OCI-LY7 (cell line): ENCODE measurements at regions not wholly inside any gene's neighbourhood (a gene's known extent, or its start where the extent isn't known, plus 50 kb on each side); places are given as distances from the start of the nearest gene placed in this dataset.

ENCODE experiments used
- BruUV-seq: library from RNA; stranded (reverse); fragments of 400-500 nt; replicated peaks from 2 replicates; lab custom pipeline; 2021; lab: Mats Ljungman, UMichigan
- CTCF ChIA-PET: fragments of 300-600 bp; sonication (Branson Sonifier 250); formaldehyde crosslinking; loops from one replicate; lab custom pipeline; 2022; ENCODE audit warnings: antibody characterized with exemption; ENCODE audit not compliant: unreplicated experiment; lab: Charles Lee
- POLR2A ChIA-PET: fragments of 300-600 bp; sonication (Branson Sonifier 250); formaldehyde crosslinking; loops from one replicate; lab custom pipeline; 2022; ENCODE audit warnings: antibody characterized with exemption; lab: Charles Lee
- DNase-seq: peaks from one replicate; pipeline ENCODE4 v3.0.0-alpha.2; 2015; ENCODE audit warnings: low spot score
- H2AFZ ChIP-seq: fragments of 200-600 bp; sonication (generic), shearing (Covaris generic); 2 replicates; pipeline ENCODE4 v1.6.1; 2014; ENCODE audit warnings: mild to moderate bottlenecking, antibody characterized with exemption, low read length, moderate library complexity
- H3K27ac ChIP-seq: fragments of 200-600 bp; sonication (generic); 2 replicates; pipeline ENCODE4 v1.5.1; 2014; ENCODE audit warnings: mixed run types, low read depth, mild to moderate bottlenecking, moderate library complexity, low read length, inconsistent platforms; ENCODE audit not compliant: poor library complexity, severe bottlenecking
- H3K36me3 ChIP-seq: fragments of 200-600 bp; sonication (generic); 2 replicates; pipeline ENCODE4 v1.6.1; 2014; ENCODE audit warnings: mild to moderate bottlenecking, antibody characterized with exemption, low read length, moderate library complexity, mixed read lengths; ENCODE audit not compliant: insufficient read depth
- H3K4me1 ChIP-seq: fragments of 200-600 bp; sonication (generic); 2 replicates; pipeline ENCODE4 v1.5.1; 2014; ENCODE audit warnings: mild to moderate bottlenecking, low read length; ENCODE audit not compliant: insufficient read depth, poor library complexity, severe bottlenecking
- H3K4me2 ChIP-seq: fragments of 200-600 bp; sonication (generic); 2 replicates; pipeline ENCODE4 v1.6.1; 2014; ENCODE audit warnings: mild to moderate bottlenecking, low read length
- H3K4me3 ChIP-seq: fragments of 200-600 bp; sonication (generic); 2 replicates; pipeline ENCODE4 v1.5.1; 2014; ENCODE audit warnings: mild to moderate bottlenecking, low read depth, low read length; ENCODE audit not compliant: poor library complexity, severe bottlenecking
- H3K79me2 ChIP-seq: fragments of 200-600 bp; sonication (generic); 2 replicates; pipeline ENCODE4 v1.6.1; 2016; ENCODE audit warnings: low read depth, mild to moderate bottlenecking, low read length, moderate library complexity, mixed read lengths; ENCODE audit not compliant: insufficient read depth
- H3K9me2 ChIP-seq: fragments of 200-600 bp; sonication (generic); 2 replicates; pipeline ENCODE4 v1.6.1; 2016; ENCODE audit warnings: mild to moderate bottlenecking, low read length, mixed read lengths; ENCODE audit not compliant: insufficient read depth
- H3K9me3 ChIP-seq: fragments of 200-600 bp; sonication (generic); 2 replicates; pipeline ENCODE4 v1.6.1; 2014; ENCODE audit warnings: mild to moderate bottlenecking, mixed run types, low read length, mixed read lengths
- H4K20me1 ChIP-seq: fragments of 200-600 bp; sonication (generic); 2 replicates; pipeline ENCODE4 v1.6.1; 2014; ENCODE audit warnings: mild to moderate bottlenecking, antibody characterized with exemption, low read length, moderate library complexity, mixed read lengths; ENCODE audit not compliant: insufficient read depth
- EZH2phosphoT487 ChIP-seq: fragments of 200-600 bp; sonication (generic); IDR thresholded peaks from 2 replicates; pipeline ENCODE4 v1.6.1; 2018; ENCODE audit warnings: low read depth, borderline replicate concordance, mild to moderate bottlenecking, mixed run types, antibody characterized with exemption, low read length, moderate library complexity, mixed read lengths
- intact Hi-C: fragments of 100-400 bp; cut with micrococcal nuclease; formaldehyde crosslinking; loops from one replicate; pipeline ENCODE4 v1.10.0; 2022; ENCODE audit not compliant: unreplicated experiment
- TF ChIP-seq, protein P1 (sequence below): fragments of 200-600 bp; sonication (generic); conservative IDR thresholded peaks from 2 replicates; pipeline ENCODE4 v1.5.1; 2014; ENCODE audit warnings: mild to moderate bottlenecking, antibody characterized with exemption, low read length, moderate library complexity, mixed read lengths

DNA sequence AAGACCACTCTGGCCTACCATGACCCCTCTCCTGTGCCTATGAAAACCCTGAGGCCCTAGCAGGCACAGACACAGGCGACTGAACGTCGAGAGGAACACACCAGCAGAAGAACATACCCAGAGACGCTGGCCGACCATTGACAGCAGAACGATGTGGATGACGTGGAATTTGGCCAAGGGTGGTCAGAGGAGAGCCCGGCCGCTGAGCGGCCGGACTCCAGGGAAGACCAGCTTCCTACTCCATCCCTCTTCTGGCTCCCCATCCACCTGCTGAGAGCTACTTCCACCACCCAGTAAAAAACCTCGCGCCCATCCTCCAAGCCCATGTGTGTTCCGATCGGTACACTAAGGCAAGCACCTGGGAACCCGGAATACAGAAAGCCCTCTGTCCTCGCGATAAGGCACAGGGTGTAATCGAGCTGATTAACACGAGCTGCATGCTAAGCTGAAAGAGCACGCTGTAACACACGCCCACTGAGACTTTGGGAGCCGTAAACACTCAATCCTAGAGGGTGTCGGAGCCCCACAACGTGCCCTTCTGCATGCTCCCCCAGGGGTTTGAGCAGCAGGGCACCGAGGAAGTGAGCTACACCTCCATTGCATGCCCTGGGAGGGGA is 150.3 kb downstream of the CENPF start:
- H2AFZ ChIP-seq = no peak overlapping the region
- no peak overlapping the region for H3K27ac ChIP-seq
- intact Hi-C loops = no loop called here
- CTCF ChIA-PET = interaction anchor here (0.6 kb wide), 1 partner anchor 49 kb away, joined by 3 read pairs; no protein-coding TSS in a partner anchor
- TF ChIP-seq EZH2phosphoT487 = no peak
- TF ChIP-seq, protein P1, sequence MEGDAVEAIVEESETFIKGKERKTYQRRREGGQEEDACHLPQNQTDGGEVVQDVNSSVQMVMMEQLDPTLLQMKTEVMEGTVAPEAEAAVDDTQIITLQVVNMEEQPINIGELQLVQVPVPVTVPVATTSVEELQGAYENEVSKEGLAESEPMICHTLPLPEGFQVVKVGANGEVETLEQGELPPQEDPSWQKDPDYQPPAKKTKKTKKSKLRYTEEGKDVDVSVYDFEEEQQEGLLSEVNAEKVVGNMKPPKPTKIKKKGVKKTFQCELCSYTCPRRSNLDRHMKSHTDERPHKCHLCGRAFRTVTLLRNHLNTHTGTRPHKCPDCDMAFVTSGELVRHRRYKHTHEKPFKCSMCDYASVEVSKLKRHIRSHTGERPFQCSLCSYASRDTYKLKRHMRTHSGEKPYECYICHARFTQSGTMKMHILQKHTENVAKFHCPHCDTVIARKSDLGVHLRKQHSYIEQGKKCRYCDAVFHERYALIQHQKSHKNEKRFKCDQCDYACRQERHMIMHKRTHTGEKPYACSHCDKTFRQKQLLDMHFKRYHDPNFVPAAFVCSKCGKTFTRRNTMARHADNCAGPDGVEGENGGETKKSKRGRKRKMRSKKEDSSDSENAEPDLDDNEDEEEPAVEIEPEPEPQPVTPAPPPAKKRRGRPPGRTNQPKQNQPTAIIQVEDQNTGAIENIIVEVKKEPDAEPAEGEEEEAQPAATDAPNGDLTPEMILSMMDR = no peak
- H3K79me2 ChIP-seq = no peaks in the 10 kb centered on the region
- no peaks in the 10 kb centered on the region; the same call in 1 of the 2 replicates for H3K9me3 ChIP-seq
- H4K20me1 ChIP-seq = no peaks in the 10 kb centered on the region
- no peak for DNase-seq
- POLR2A ChIA-PET = no interaction called here
- no peak overlapping the region for H3K4me2 ChIP-seq
- no peaks in the 10 kb centered on the region for H3K4me1 ChIP-seq
- H3K9me2 ChIP-seq = no peaks in the 10 kb centered on the region
- H3K36me3 ChIP-seq = no peaks in the 10 kb centered on the region
- no peak overlapping the region for H3K4me3 ChIP-seq
- no TSS peak for BruUV-seq

DNA sequence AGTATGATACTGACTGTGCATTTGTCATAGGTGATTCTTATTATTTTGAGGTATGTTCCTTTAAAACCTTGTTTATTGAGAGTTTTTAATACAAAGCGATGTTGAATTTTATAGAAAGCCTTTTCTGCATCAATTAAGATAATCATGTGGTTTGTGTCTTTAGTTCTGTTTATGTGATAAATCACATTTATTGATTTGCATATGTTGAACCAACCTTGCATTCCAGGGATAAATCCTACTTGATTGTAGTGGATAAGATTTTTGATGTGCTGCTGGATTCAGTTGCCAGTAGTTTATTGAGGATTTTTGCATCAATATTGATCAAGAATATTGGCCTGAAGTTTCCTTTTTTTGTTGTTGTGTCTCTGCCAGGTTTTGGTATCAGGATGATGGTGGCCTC is 158.0 kb downstream of the CENPF start:
- no peak overlapping the region for H3K27ac ChIP-seq
- ChIA-PET POLR2A (interaction anchor here (1.4 kb wide), 1 partner anchor 7 kb away, joined by 4 read pairs; no protein-coding TSS in a partner anchor), CTCF (no interaction called here)
- H3K79me2 ChIP-seq = no peaks in the 10 kb centered on the region
- BruUV-seq = no TSS peak
- no peaks in the 10 kb centered on the region for H3K9me2 ChIP-seq
- no peak for DNase-seq
- H3K36me3 ChIP-seq = no peaks in the 10 kb centered on the region
- TF ChIP-seq, protein P1 = no peak
- no peaks in the 10 kb centered on the region for H4K20me1 ChIP-seq
- no peak overlapping the region for H3K4me3 ChIP-seq
- H3K9me3 ChIP-seq = peaks cover 4% of the 10 kb centered on the region; the same call in 1 of the 2 replicates
- H3K4me2 ChIP-seq = no peak overlapping the region
- intact Hi-C loops = no loop called here
- no peak overlapping the region for H2AFZ ChIP-seq
- H3K4me1 ChIP-seq = no peaks in the 10 kb centered on the region

DNA sequence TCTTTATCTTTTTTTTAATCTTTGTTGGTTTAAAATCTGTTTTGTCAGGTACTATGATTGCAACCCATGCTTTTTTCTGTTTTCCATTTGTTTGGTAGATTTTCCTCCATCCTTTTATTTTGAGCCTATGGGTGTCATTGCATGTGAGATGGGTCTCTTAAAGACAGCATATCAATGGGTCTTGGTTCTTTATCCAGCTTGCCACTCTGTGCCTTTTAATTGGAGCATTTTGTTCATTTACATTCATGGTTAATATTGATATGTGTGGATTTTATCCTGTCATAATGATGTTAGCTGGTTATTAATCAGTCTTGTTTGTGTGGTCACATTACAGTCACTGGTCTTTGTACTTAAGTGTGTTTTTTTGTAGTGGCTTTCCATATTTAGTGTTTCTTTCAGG is 159.9 kb downstream of the CENPF start:
- H3K4me2 ChIP-seq = no peak overlapping the region
- no peaks in the 10 kb centered on the region for H3K79me2 ChIP-seq
- intact Hi-C loops = no loop called here
- no peak overlapping the region for H3K27ac ChIP-seq
- DNase-seq = no peak
- H3K4me3 ChIP-seq = no peak overlapping the region
- no peaks in the 10 kb centered on the region for H3K9me2 ChIP-seq
- H3K9me3 ChIP-seq = 0 out of 2 replicates have a peak, but pooled peaks cover 4% of the 10 kb centered on the region
- TF ChIP-seq, protein P1 = no peak
- TF ChIP-seq EZH2phosphoT487 = no peak
- no peak overlapping the region for H2AFZ ChIP-seq
- no peaks in the 10 kb centered on the region for H4K20me1 ChIP-seq
- ChIA-PET CTCF (no interaction called here), POLR2A (no interaction called here)
- H3K4me1 ChIP-seq = no peaks in the 10 kb centered on the region
- H3K36me3 ChIP-seq = no peaks in the 10 kb centered on the region
- no TSS peak for BruUV-seq
